ENCODE measurements at regions not wholly inside any gene's neighbourhood (a gene's known extent, or its start where the extent isn't known, plus 50 kb on each side); places are given as distances from the start of the nearest gene placed in this dataset.

DNA sequence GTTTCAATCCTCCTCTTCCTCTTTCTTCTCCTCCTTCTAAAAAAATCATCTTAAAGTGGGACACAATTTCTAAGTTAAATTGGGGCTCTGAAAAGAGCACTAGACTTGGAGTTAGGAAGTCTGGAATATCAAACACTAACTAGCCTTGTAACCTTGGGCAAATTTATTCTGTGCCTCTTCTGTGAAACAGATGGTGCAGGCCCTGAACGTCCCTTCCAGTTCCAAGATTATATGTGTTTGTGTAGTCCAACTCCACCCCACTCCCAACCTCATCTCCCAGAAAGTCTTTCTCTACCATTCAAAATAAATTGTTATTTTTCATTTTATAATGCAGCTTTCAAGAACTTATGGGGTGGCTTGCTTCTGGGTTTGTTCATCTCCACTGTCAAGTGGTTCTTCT lies 630.0 kb downstream of the LMO4 start:
- no peaks in the 10 kb centered on the region for H3K9me3 ChIP-seq
- no peak for DNase-seq
- in situ Hi-C loops (cut with MboI; ENCODE audit: low pct_ligation_motif_present in 1 of 4, low pct_unique_long_range_greater_than_20kb in 1 of 4, low sequenced_read_pairs in 3 of 4), result loop anchor here (10.0 to 25.0 kb wide), 3 partner anchors 634 to 821 kb away; partner anchors contain the start of gene LMO4 (in 3 of the 4)
- TF ChIP-seq EP300 (IDR thresholded peaks at IDR 0.05; ENCODE audit: low read depth), result no peak
- H3K27ac ChIP-seq, result no peak overlapping the region
- H3K4me1 ChIP-seq, result peaks cover 0 to 3% (median 0%) of the 10 kb centered on the region in 4 donors
- no peaks in the 10 kb centered on the region for H3K36me3 ChIP-seq
- H3K27me3 ChIP-seq, result no peaks in the 10 kb centered on the region
- no peak overlapping the region for H3K4me3 ChIP-seq
- 44 to 47% methylated on average over 1 of the region's 1 CpG for WGBS, 2 donors (ENCODE audit: low coverage in 1 of 2)
- intact Hi-C loops (cut with DNase I; ENCODE audit: low total_unique reads), result loop anchor here (10.0 kb wide), 1 partner anchor 634 kb away; the partner anchor contains the start of gene LMO4

DNA sequence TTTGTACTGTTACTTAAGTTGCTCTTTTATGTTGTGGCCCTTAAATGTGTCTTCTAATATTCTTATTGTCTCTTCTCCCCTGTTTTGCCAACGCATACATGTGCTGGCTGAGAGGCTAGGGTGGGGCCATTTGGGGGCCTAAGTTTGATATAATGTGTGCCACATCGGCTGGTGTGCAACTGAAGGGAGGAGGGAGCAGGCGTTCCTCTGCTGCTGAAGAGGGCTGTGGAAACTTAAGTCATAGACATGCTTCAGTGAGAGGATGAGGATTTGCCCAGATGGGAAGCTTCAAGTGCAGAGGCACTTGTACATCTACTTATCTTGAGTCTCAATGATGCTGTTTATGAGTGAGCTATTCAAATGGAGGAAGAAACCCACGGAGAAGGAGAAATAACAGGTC lies 630.6 kb downstream of the LMO4 start:
- no peak for DNase-seq
- intact Hi-C loops (cut with DNase I; ENCODE audit: low total_unique reads) (loop anchor here (10.0 kb wide), 1 partner anchor 634 kb away; the partner anchor contains the start of gene LMO4), in situ Hi-C loops (cut with MboI; ENCODE audit: low pct_ligation_motif_present in 1 of 4, low pct_unique_long_range_greater_than_20kb in 1 of 4, low sequenced_read_pairs in 3 of 4) (loop anchor here (10.0 to 25.0 kb wide), 3 partner anchors 634 to 822 kb away; partner anchors contain the start of gene LMO4 (in 3 of the 4))
- H3K4me1 ChIP-seq, result no peaks in the 10 kb centered on the region
- TF ChIP-seq EP300 (IDR thresholded peaks at IDR 0.05; ENCODE audit: low read depth), result no peak
- no peak for TF ChIP-seq POLR2A (IDR thresholded peaks at IDR 0.05)
- TF ChIP-seq, protein P1, sequence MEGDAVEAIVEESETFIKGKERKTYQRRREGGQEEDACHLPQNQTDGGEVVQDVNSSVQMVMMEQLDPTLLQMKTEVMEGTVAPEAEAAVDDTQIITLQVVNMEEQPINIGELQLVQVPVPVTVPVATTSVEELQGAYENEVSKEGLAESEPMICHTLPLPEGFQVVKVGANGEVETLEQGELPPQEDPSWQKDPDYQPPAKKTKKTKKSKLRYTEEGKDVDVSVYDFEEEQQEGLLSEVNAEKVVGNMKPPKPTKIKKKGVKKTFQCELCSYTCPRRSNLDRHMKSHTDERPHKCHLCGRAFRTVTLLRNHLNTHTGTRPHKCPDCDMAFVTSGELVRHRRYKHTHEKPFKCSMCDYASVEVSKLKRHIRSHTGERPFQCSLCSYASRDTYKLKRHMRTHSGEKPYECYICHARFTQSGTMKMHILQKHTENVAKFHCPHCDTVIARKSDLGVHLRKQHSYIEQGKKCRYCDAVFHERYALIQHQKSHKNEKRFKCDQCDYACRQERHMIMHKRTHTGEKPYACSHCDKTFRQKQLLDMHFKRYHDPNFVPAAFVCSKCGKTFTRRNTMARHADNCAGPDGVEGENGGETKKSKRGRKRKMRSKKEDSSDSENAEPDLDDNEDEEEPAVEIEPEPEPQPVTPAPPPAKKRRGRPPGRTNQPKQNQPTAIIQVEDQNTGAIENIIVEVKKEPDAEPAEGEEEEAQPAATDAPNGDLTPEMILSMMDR (IDR thresholded peaks at IDR 0.05), result no peak
- no peak for TF ChIP-seq POLR2AphosphoS5 (IDR thresholded peaks at IDR 0.05)
- H3K4me3 ChIP-seq, result no peak overlapping the region
- no peak overlapping the region for H3K27ac ChIP-seq
- H3K36me3 ChIP-seq, result no peaks in the 10 kb centered on the region
- H3K27me3 ChIP-seq, result no peaks in the 10 kb centered on the region
- 52 to 83% methylated on average over 3 to 4 of the region's 4 CpGs for WGBS, 2 donors (ENCODE audit: low coverage in 1 of 2)
- H3K9me3 ChIP-seq, result no peaks in the 10 kb centered on the region

DNA sequence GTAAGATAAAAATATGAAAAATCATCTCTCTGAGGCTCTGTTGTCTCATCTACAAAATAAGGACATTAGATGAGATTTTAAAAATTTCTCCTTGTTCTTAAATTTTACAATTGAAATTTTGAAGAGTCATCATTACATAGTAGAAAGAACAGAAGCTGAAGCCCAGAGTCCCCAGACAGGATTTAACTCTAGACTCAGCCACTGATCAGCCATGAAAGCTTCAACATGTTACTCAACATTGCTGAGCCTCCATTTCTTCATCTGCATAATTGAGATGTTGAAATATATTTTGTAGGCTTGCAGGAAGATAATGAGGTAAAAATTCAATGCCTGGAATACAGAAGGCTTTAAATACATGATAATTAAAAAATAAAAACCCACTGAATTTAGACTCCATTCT lies 633.3 kb downstream of the LMO4 start:
- intact Hi-C loops (cut with DNase I; ENCODE audit: low total_unique reads), result no loop called here
- no peak for DNase-seq

DNA sequence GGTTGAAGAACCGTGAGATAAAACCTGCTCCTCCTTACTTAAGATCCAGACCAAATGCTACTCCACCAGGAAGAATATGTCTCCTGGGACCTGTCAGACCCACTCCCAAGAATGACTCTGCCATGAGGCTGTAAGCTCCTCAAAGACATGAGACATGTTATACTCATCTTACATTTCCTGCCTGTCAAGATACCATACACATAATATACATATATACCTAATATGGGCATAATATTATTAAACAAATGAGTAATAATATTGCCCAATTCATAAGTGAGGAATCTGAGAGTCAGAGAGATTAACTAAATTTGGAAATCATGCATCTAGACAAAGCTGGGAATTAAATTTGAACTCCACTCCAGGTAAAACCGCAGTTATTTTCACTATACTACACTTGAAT lies 634.9 kb downstream of the LMO4 start:
- H3K27ac ChIP-seq, result no peak overlapping the region
- WGBS, 2 donors (ENCODE audit: low coverage in 1 of 2), result 61 to 86% methylated on average over 1 to 2 of the region's 2 CpGs
- H3K4me3 ChIP-seq, result no peak overlapping the region
- in situ Hi-C loops (cut with MboI; ENCODE audit: low pct_ligation_motif_present in 1 of 4, low pct_unique_long_range_greater_than_20kb in 1 of 4, low sequenced_read_pairs in 3 of 4), result loop anchor here in 3 of 4 donors (25.0 kb wide), 2 partner anchors 676 to 826 kb away; no protein-coding TSS in a partner anchor
- DNase-seq, result no peak
- peaks cover 0 to 2% (median 0%) of the 10 kb centered on the region in 4 donors for H3K4me1 ChIP-seq
- H3K36me3 ChIP-seq, result no peaks in the 10 kb centered on the region
- H3K9me3 ChIP-seq, result no peaks in the 10 kb centered on the region
- TF ChIP-seq POLR2AphosphoS5 (IDR thresholded peaks at IDR 0.05), result no peak
- no peaks in the 10 kb centered on the region for H3K27me3 ChIP-seq
- intact Hi-C loops (cut with DNase I; ENCODE audit: low total_unique reads), result no loop called here

More for the DNA sequence above, 633.3 kb downstream of the LMO4 start:
- Histone ChIP-seq H3K27ac (no peak overlapping the region), H3K27me3 (no peaks in the 10 kb centered on the region), H3K36me3 (no peaks in the 10 kb centered on the region), H3K4me3 (no peak overlapping the region), H3K9me3 (no peaks in the 10 kb centered on the region), H3K4me1 (no peaks in the 10 kb centered on the region)
- no peak for TF ChIP-seq POLR2A (IDR thresholded peaks at IDR 0.05)
- TF ChIP-seq EP300 (IDR thresholded peaks at IDR 0.05; ENCODE audit: low read depth), result no peak
- TF ChIP-seq, protein P1 (IDR thresholded peaks at IDR 0.05), result no peak
- TF ChIP-seq POLR2AphosphoS5 (IDR thresholded peaks at IDR 0.05), result no peak
- in situ Hi-C loops (cut with MboI; ENCODE audit: low pct_ligation_motif_present in 1 of 4, low pct_unique_long_range_greater_than_20kb in 1 of 4, low sequenced_read_pairs in 3 of 4), result loop anchor here in 3 of 4 donors (25.0 kb wide), 2 partner anchors 675 to 825 kb away; no protein-coding TSS in a partner anchor

DNA sequence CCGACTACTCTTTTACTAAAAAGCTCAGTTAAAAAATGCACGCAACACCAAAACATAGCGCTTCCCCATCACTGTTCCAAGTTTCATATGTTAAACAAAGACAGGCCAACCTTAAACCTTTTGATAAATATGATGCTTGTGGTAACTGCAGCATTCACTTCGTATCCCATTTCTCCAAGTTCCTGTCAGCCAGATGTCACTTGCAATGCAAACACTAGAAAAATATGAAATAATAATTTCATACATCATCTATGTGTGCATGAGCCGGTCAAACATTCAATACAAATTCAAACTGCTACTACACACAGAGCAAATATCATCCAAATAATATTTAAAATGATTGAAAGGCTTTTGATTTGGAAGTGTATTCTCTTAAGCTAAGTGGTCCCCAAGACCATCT lies 636.5 kb downstream of the LMO4 start:
- H3K27me3 ChIP-seq, result no peaks in the 10 kb centered on the region
- peaks cover 0 to 8% (median 0%) of the 10 kb centered on the region in 4 donors for H3K4me1 ChIP-seq
- WGBS, 2 donors (ENCODE audit: low coverage in 1 of 2), result 83 to 91% methylated on average over 5 of the region's 5 CpGs
- H3K4me3 ChIP-seq, result no peak overlapping the region
- TF ChIP-seq, protein P1 (IDR thresholded peaks at IDR 0.05), result no peak
- TF ChIP-seq EP300 (IDR thresholded peaks at IDR 0.05; ENCODE audit: low read depth), result no peak
- no peak for TF ChIP-seq POLR2A (IDR thresholded peaks at IDR 0.05)
- no peak for TF ChIP-seq POLR2AphosphoS5 (IDR thresholded peaks at IDR 0.05)
- no peak overlapping the region for H3K27ac ChIP-seq
- in situ Hi-C loops (cut with MboI; ENCODE audit: low pct_ligation_motif_present in 1 of 4, low pct_unique_long_range_greater_than_20kb in 1 of 4, low sequenced_read_pairs in 3 of 4), result loop anchor here in 3 of 4 donors (25.0 kb wide), 2 partner anchors 678 to 828 kb away; no protein-coding TSS in a partner anchor
- H3K36me3 ChIP-seq, result no peaks in the 10 kb centered on the region
- intact Hi-C loops (cut with DNase I; ENCODE audit: low total_unique reads), result no loop called here
- no peak for DNase-seq
- H3K9me3 ChIP-seq, result no peaks in the 10 kb centered on the region
